Kidney tubule cell (primary cell): ENCODE measurements at regions not wholly inside any gene's neighbourhood (a gene's known extent, or its start where the extent isn't known, plus 50 kb on each side); places are given as distances from the start of the nearest gene placed in this dataset.

Experiments
- DNase-seq: peaks from one replicate; pipeline ENCODE4 v3.0.0-alpha.2; 2018; ENCODE audit warnings: low spot score

- no peak for DNase-seq
These were observed 121.7 kb downstream of the EVX1 start for GRCh38 chr7:27364344-27364758.

GRCh38 chr7:27367179-27367932 is 124.8 kb downstream of the EVX1 start:
- DNase-seq = no peak

- DNase-seq = no peak
These were observed 125.4 kb downstream of the EVX1 start for GRCh38 chr7:27367933-27368549.

- no peak for DNase-seq
These were observed 132.6 kb downstream of the EVX1 start for GRCh38 chr7:27374958-27375841.

GRCh38 chr7:27375958-27376357 is 133.4 kb downstream of the EVX1 start:
- no peak for DNase-seq

- DNase-seq = no peak
These were observed 135.4 kb downstream of the EVX1 start for GRCh38 chr7:27377988-27378387.

GRCh38 chr7:27382307-27382706 is 139.7 kb downstream of the EVX1 start:
- DNase-seq = no peak

GRCh38 chr7:27386581-27386980 is 144.0 kb downstream of the EVX1 start:
- DNase-seq = no peak

GRCh38 chr7:27387864-27388263 is 145.3 kb downstream of the EVX1 start:
- DNase-seq = no peak

- DNase-seq = no peak
These were observed 146.0 kb downstream of the EVX1 start for GRCh38 chr7:27388561-27388960.

- no peak for DNase-seq
These were observed 146.9 kb downstream of the EVX1 start for GRCh38 chr7:27389496-27389895.

- DNase-seq = no peak
These were observed 149.9 kb downstream of the EVX1 start for GRCh38 chr7:27392477-27392876.

- DNase-seq = no peak
These were observed 152.3 kb downstream of the EVX1 start for GRCh38 chr7:27394871-27395270.

- DNase-seq = no peak
These were observed 153.0 kb downstream of the EVX1 start for GRCh38 chr7:27395626-27396025.

- DNase-seq = no peak
These were observed 154.9 kb downstream of the EVX1 start for GRCh38 chr7:27397503-27397902.

- DNase-seq = no peak
These were observed 156.2 kb downstream of the EVX1 start for GRCh38 chr7:27398851-27399250.

GRCh38 chr7:27399791-27400567 is 157.4 kb downstream of the EVX1 start:
- DNase-seq = no peak

GRCh38 chr7:27405780-27406179 is 163.2 kb downstream of the EVX1 start:
- no peak for DNase-seq

GRCh38 chr7:27409311-27409710 is 166.7 kb downstream of the EVX1 start:
- DNase-seq = no peak

- DNase-seq = peak; percentile 4
These were observed 167.2 kb downstream of the EVX1 start for GRCh38 chr7:27409776-27410175.

- DNase-seq = no peak
These were observed 168.4 kb downstream of the EVX1 start for GRCh38 chr7:27410812-27411544.
